HepG2 (cell line): ENCODE measurements at regions not wholly inside any gene's neighbourhood (a gene's known extent, or its start where the extent isn't known, plus 50 kb on each side); places are given as distances from the start of the nearest gene placed in this dataset.
A peak's percentile ranks its signal among the peaks of the same experiment; 100 is the strongest.

Experiments used
- ATAC-seq: fragments of 200-7000 bp; cut with Tn5 transposase; 3 replicates; pipeline ENCODE4 v1.9.1; 2020; ENCODE audit warnings: mild to moderate bottlenecking, moderate library complexity
- BruUV-seq: library from RNA; stranded (reverse); fragments of 400-500 nt; replicated peaks from 2 replicates; lab custom pipeline; 2021; lab: Mats Ljungman, UMichigan
- CTCF ChIA-PET: fragments of 300-600 bp; formaldehyde crosslinking; extraction: SDS; loops from one replicate; lab custom pipeline; 2021; ENCODE audit warnings: low total read pairs, inconsistent platforms, low intra/inter-chr PET ratio; lab: Yijun Ruan, JAX
- POLR2A ChIA-PET: fragments of 350-600 bp; sonication (Branson Sonifier 250); formaldehyde crosslinking; loops from one replicate; lab custom pipeline; 2020; ENCODE audit warnings: antibody characterized with exemption, inconsistent platforms; lab: Yijun Ruan, JAX
- DNase-seq: peaks from one replicate; pipeline ENCODE4 v3.0.0-alpha.2; 2015; ENCODE audit warnings: low spot score
- FAIRE-seq: peaks from 3 replicates; lab custom pipeline; 2011; peaks lifted over from hg19 to GRCh38; lab: Jason Lieb, UNC
- H2AFZ ChIP-seq: one replicate; pipeline ENCODE4 v1.6.1; 2011; ENCODE audit warnings: low read length, inconsistent platforms
- H3K27ac ChIP-seq: fragments of 300-600 bp; 3 replicates; pipeline ENCODE4 v1.8.0; 2011; ENCODE audit warnings: mixed run types, mild to moderate bottlenecking, mixed read lengths, low read length, inconsistent platforms; ENCODE audit not compliant: insufficient read depth; ENCODE audit errors: extremely low read length
- H3K27me3 ChIP-seq, 2 experiments: fragments of 200-600 bp in 1 of 2; 2 replicates in 1 of 2; 3 replicates in 1 of 2; pipeline versions ENCODE4 v1.6.0 to v1.8.0; 2011; ENCODE audit warnings: low read length in 2 of 2, mild to moderate bottlenecking in 2 of 2, moderate library complexity in 2 of 2, inconsistent platforms in 1 of 2; ENCODE audit not compliant: insufficient read depth in 2 of 2, control insufficient read depth in 1 of 2
- H3K36me3 ChIP-seq, 2 experiments: fragments of 200-600 bp in 1 of 2; replicated peaks in 1 of 2; 2 replicates in 1 of 2; 3 replicates in 1 of 2; pipeline versions ENCODE4 v1.5.1 to v1.8.0; 2011; ENCODE audit warnings: low read length in 2 of 2, inconsistent platforms in 1 of 2; ENCODE audit not compliant: insufficient read depth in 2 of 2, control insufficient read depth in 1 of 2
- H3K4me1 ChIP-seq: 2 replicates; pipeline ENCODE4 v1.5.1; 2012; ENCODE audit warnings: low read length, inconsistent platforms; ENCODE audit not compliant: insufficient read depth
- H3K4me2 ChIP-seq: 2 replicates; pipeline ENCODE4 v1.6.0; 2011; ENCODE audit warnings: low read depth, low read length, inconsistent platforms
- H3K4me3 ChIP-seq, 3 experiments: fragments of 200-600 bp in 1 of 3; sonication (generic), shearing (Covaris generic) in 1 of 3; replicated peaks in 1 of 3; 2 replicates each; pipeline ENCODE4 v1.5.1; 2011 to 2016; ENCODE audit warnings: low read length in 3 of 3, inconsistent platforms in 2 of 3, low read depth in 2 of 3, mild to moderate bottlenecking in 2 of 3, control low read depth in 1 of 3, mixed read lengths in 1 of 3; ENCODE audit not compliant: insufficient read depth in 1 of 3
- H3K79me2 ChIP-seq: one replicate; pipeline ENCODE4 v1.6.1; 2011; ENCODE audit warnings: low read length, inconsistent platforms; ENCODE audit not compliant: insufficient read depth
- H3K9ac ChIP-seq: 2 replicates; pipeline ENCODE4 v1.6.0; 2011; ENCODE audit warnings: mild to moderate bottlenecking, low read depth, low read length, inconsistent platforms; ENCODE audit not compliant: insufficient read depth
- H3K9me3 ChIP-seq: 2 replicates; pipeline ENCODE4 v1.5.1; 2012; ENCODE audit warnings: mild to moderate bottlenecking, low read length
- H4K20me1 ChIP-seq: 2 replicates; pipeline ENCODE4 v1.6.0; 2011; ENCODE audit warnings: inconsistent platforms, mild to moderate bottlenecking, low read length, moderate library complexity; ENCODE audit not compliant: insufficient read depth
- HNF4A ChIP-seq: sonication (generic); formaldehyde crosslinking; IDR thresholded peaks from 2 replicates; pipeline ENCODE4 v1.4.0; 2020; ENCODE audit warnings: missing genetic modification reagents
- ZFY ChIP-seq: sonication (generic); formaldehyde crosslinking; IDR thresholded peaks from 2 replicates; pipeline ENCODE4 v1.4.0; 2020; ENCODE audit warnings: missing genetic modification reagents
- WGBS: methylation state at CpG from one replicate; pipeline ENCODE4 v1.1.6; 2017; ENCODE audit warnings: low lambda C conversion rate; 5-methylcytosine and 5-hydroxymethylcytosine counted together
- in situ Hi-C: cut with HindIII; loops from 2 replicates; pipeline ENCODE4 v1.10.0; 2017; ENCODE audit warnings: low pct_unique_long_range_greater_than_20kb; ENCODE audit not compliant: extremely low pct_ligation_motif_present
- intact Hi-C: fragments of 100-400 bp; cut with micrococcal nuclease; formaldehyde crosslinking; loops from one replicate; pipeline ENCODE4 v1.10.0; 2022; ENCODE audit not compliant: unreplicated experiment

- 33% methylated on average over 5 of the region's 5 CpGs for WGBS
- Histone ChIP-seq H3K9me3 (no peaks in the 10 kb centered on the region), H3K27ac (no peak overlapping the region), H3K4me3 (no peak overlapping the region), H3K79me2 (no peaks in the 10 kb centered on the region), H4K20me1 (no peaks in the 10 kb centered on the region), H3K27me3 (no peaks in the 10 kb centered on the region; a peak in 1 of 5 replicates), H2AFZ (no peak overlapping the region), H3K4me2 (peak overlapping the region; percentile 14; the same call in 1 of the 2 replicates), H3K36me3 (no peaks in the 10 kb centered on the region), H3K4me1 (peaks cover 20% of the 10 kb centered on the region), H3K9ac (no peak overlapping the region)
- intact Hi-C loops (no loop called here), in situ Hi-C loops (loop anchor here (5.0 kb wide), 1 partner anchor 67 kb away; no protein-coding TSS in a partner anchor)
- ATAC-seq, result no peak
- DNase-seq, result no peak
- ChIA-PET POLR2A (no interaction called here), CTCF (no interaction called here)
- TF ChIP-seq ZFY (CRISPR knock-in tag), result no peak
- peak; percentile 20; the same call in 1 of the 2 replicates for TF ChIP-seq HNF4A
- BruUV-seq, result no TSS peak
- FAIRE-seq, result no peak
These were observed 49.7 kb upstream of the RCC2 start for GRCh38 chr1:17488995-17489767.
